ENCODE measurements at regions not wholly inside any gene's neighbourhood (a gene's known extent, or its start where the extent isn't known, plus 50 kb on each side); places are given as distances from the start of the nearest gene placed in this dataset.

DNA sequence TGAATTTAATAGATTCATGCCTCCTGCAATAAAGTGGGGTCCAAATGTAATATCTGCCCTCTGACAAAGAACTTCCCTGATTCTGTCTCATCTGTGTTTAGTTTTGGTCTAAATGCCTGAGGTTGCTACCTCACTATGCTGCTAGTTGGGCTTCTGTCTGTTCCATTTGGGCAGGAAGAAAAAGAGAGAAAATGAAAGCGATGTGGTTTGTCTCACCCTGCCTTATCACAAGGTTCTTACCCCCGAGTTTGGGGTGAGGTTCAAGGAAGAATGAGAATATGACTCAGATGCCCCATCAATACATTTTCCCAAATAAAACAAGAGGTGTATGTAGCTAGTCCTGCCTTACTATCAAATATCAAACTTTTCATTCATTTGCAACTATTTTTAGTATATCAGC lies 132.1 kb upstream of the MTAP start:
- TF ChIP-seq, protein P1, sequence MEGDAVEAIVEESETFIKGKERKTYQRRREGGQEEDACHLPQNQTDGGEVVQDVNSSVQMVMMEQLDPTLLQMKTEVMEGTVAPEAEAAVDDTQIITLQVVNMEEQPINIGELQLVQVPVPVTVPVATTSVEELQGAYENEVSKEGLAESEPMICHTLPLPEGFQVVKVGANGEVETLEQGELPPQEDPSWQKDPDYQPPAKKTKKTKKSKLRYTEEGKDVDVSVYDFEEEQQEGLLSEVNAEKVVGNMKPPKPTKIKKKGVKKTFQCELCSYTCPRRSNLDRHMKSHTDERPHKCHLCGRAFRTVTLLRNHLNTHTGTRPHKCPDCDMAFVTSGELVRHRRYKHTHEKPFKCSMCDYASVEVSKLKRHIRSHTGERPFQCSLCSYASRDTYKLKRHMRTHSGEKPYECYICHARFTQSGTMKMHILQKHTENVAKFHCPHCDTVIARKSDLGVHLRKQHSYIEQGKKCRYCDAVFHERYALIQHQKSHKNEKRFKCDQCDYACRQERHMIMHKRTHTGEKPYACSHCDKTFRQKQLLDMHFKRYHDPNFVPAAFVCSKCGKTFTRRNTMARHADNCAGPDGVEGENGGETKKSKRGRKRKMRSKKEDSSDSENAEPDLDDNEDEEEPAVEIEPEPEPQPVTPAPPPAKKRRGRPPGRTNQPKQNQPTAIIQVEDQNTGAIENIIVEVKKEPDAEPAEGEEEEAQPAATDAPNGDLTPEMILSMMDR (IDR thresholded peaks at IDR 0.05) = no peak
- H3K9me3 ChIP-seq = no peaks in the 10 kb centered on the region
- H3K27me3 ChIP-seq = peaks cover 14% of the 10 kb centered on the region
- H3K4me1 ChIP-seq (ENCODE audit: control insufficient read depth in 1 of 2, insufficient read depth in 1 of 2, low read depth in 1 of 2, low read length in 1 of 2) = no peaks in the 10 kb centered on the region
- no peaks in the 10 kb centered on the region for H3K36me3 ChIP-seq
- H3K4me3 ChIP-seq (ENCODE audit: low read depth in 1 of 2, low read length in 1 of 2) = no peak overlapping the region
- no peak overlapping the region for H3K27ac ChIP-seq

DNA sequence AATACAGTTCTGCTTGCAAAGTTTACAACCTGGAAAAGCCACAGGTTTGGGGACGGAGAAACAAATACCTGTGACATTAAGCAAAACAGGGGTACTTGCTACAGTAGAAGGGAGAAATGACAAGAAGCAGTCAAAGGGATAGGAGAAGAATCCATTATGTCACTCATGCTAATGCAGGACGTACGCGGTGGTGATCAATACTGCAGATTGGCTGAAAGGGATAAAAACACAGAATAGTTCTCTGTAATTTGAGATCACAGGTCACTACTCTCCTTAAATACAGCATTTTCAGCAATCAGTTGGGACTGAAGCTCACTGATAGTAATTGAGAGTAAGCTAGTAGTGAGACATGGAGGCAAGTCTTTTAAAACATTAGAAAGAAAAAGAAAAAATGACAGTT lies 130.3 kb upstream of the MTAP start:
- peaks cover 31% of the 10 kb centered on the region for H3K27me3 ChIP-seq
- no peak overlapping the region for H3K27ac ChIP-seq
- H3K36me3 ChIP-seq = no peaks in the 10 kb centered on the region
- no peaks in the 10 kb centered on the region for H3K9me3 ChIP-seq
- TF ChIP-seq, protein P1 (IDR thresholded peaks at IDR 0.05) = no peak
- H3K4me3 ChIP-seq (ENCODE audit: low read depth in 1 of 2, low read length in 1 of 2) = no peak overlapping the region
- H3K4me1 ChIP-seq (ENCODE audit: control insufficient read depth in 1 of 2, insufficient read depth in 1 of 2, low read depth in 1 of 2, low read length in 1 of 2) = no peaks in the 10 kb centered on the region

DNA sequence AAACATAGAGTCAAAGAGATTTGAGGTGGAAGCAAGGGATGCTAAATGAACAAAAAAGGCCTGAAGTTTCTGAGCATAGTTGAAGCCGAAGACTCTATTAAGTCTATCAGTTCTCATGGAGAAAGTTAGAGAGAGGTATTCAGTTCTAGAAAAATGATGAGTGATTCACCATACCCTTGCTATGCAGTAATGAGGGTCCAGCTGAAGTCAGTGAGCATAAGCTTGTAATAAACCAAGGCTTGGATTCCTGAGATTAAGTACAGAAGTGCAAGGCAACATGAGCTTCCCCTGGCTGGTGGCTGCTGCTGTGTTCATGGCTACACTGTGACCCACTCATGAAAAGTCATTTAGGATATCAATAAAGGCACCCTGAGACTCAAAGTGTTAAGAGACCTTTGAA lies 129.7 kb upstream of the MTAP start:
- H3K4me1 ChIP-seq (ENCODE audit: control insufficient read depth in 1 of 2, insufficient read depth in 1 of 2, low read depth in 1 of 2, low read length in 1 of 2) = no peaks in the 10 kb centered on the region
- TF ChIP-seq, protein P1 (IDR thresholded peaks at IDR 0.05) = no peak

DNA sequence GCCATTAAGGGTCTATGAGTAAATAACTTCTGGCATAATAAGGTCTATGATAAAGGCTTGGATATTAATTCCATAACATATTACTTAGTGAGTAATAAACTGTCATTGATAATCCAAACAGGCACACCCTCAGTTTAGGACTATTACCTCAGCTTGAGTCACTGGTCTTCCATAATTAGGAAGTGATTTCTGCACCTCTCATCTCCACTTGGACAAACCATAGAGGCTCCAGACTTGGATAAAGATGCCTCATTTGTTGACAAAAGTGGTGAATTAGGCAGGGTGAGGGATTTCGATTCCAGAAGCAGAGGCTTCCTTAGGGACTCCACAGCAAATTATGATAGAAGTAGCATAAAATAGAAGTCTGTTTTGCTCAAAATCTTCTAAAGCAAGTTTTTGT lies 127.5 kb upstream of the MTAP start:
- Histone ChIP-seq H3K4me1 (ENCODE audit: control insufficient read depth in 1 of 2, insufficient read depth in 1 of 2, low read depth in 1 of 2, low read length in 1 of 2) (no peaks in the 10 kb centered on the region), H3K4me3 (ENCODE audit: low read depth in 1 of 2, low read length in 1 of 2) (no peak overlapping the region), H3K36me3 (no peaks in the 10 kb centered on the region), H3K9me3 (no peaks in the 10 kb centered on the region), H3K27me3 (peaks cover 52% of the 10 kb centered on the region), H3K27ac (no peak overlapping the region)
- TF ChIP-seq, protein P1 (IDR thresholded peaks at IDR 0.05) = no peak

More for the DNA sequence above, 129.7 kb upstream of the MTAP start:
- no peak overlapping the region for H3K27ac ChIP-seq
- no peak overlapping the region for H3K4me3 ChIP-seq (ENCODE audit: low read depth in 1 of 2, low read length in 1 of 2)
- H3K36me3 ChIP-seq = no peaks in the 10 kb centered on the region
- H3K27me3 ChIP-seq = peaks cover 37% of the 10 kb centered on the region
- no peaks in the 10 kb centered on the region for H3K9me3 ChIP-seq

DNA sequence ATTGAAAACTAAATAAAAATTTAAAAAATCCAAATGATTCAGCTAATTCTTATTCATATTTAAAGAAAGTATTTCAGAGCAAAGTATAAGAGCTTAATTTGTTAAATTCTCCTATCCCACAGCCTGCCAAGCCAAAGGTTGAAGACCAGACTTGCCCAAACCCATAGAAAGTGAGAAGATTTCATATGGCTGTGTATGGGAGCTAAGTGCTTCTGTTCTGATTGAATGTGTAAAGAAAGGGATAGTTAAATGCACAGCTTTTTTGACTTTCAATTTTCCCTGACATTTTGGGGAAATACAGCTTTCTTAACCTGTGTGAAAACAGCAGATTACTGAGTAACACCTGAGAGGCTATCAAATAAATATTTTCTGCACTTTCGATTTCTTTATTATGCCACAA lies 125.0 kb upstream of the MTAP start:
- no peak overlapping the region for H3K4me3 ChIP-seq (ENCODE audit: low read depth in 1 of 2, low read length in 1 of 2)
- peaks cover 60% of the 10 kb centered on the region for H3K27me3 ChIP-seq
- H3K9me3 ChIP-seq = no peaks in the 10 kb centered on the region
- no peaks in the 10 kb centered on the region for H3K36me3 ChIP-seq
- no peak overlapping the region for H3K27ac ChIP-seq
- TF ChIP-seq, protein P1 (IDR thresholded peaks at IDR 0.05) = no peak
- no peaks in the 10 kb centered on the region for H3K4me1 ChIP-seq (ENCODE audit: control insufficient read depth in 1 of 2, insufficient read depth in 1 of 2, low read depth in 1 of 2, low read length in 1 of 2)

DNA sequence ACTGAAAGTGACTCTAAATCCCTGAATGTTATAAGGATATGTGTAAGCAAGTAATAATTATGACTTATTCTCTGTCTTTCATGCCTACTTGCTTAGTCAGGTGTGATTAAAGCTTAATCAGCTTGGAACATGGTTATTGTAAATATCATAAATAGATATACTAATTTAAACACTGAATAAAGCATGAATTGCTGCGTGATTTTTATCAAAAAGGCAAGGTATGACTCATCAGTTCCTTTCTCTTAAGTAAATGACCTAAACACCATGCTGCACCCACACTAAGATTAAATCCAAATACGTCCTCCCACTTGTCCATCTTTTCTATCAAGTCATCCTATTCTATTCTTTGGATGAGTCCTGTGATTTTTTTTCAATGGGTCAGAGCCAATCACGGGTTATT lies 124.6 kb upstream of the MTAP start:
- H3K4me1 ChIP-seq (ENCODE audit: control insufficient read depth in 1 of 2, insufficient read depth in 1 of 2, low read depth in 1 of 2, low read length in 1 of 2) = no peaks in the 10 kb centered on the region
- no peak overlapping the region for H3K27ac ChIP-seq
- peaks cover 60% of the 10 kb centered on the region for H3K27me3 ChIP-seq

More for the DNA sequence above, 124.6 kb upstream of the MTAP start:
- H3K9me3 ChIP-seq = no peaks in the 10 kb centered on the region
- no peaks in the 10 kb centered on the region for H3K36me3 ChIP-seq
- TF ChIP-seq, protein P1 (IDR thresholded peaks at IDR 0.05) = no peak
- no peak overlapping the region for H3K4me3 ChIP-seq (ENCODE audit: low read depth in 1 of 2, low read length in 1 of 2)

Measured in neutrophil (primary cell).